Activated naive CD4-positive, alpha-beta T cell treated with anti-CD3 and anti-CD28 coated beads, Interleukin-2, amount 50 U/mL, for 24 hours (primary cell): ENCODE measurements at regions not wholly inside any gene's neighbourhood (a gene's known extent, or its start where the extent isn't known, plus 50 kb on each side); places are given as distances from the start of the nearest gene placed in this dataset.
"Not testable (repeated sequence)": the region's sequence is repeated elsewhere in the genome, so short reads cannot be mapped to it uniquely, and the experiment has no call there.

Source experiments
- H3K27ac Mint-ChIP-seq: one replicate; pipeline ENCODE4 v1.8.0; 2021; ENCODE audit warnings: mild to moderate bottlenecking, mixed read lengths
- H3K27me3 Mint-ChIP-seq: one replicate; pipeline ENCODE4 v1.8.0; 2021; ENCODE audit warnings: mixed read lengths
- H3K36me3 Mint-ChIP-seq: one replicate; pipeline ENCODE4 v1.8.0; 2021; ENCODE audit warnings: mixed read lengths
- H3K4me1 Mint-ChIP-seq: one replicate; pipeline ENCODE4 v1.8.0; 2021; ENCODE audit warnings: mixed read lengths
- H3K4me3 Mint-ChIP-seq: one replicate; pipeline ENCODE4 v1.8.0; 2021; ENCODE audit warnings: mild to moderate bottlenecking, mixed read lengths
- H3K9me3 Mint-ChIP-seq: one replicate; pipeline ENCODE4 v1.8.0; 2021; ENCODE audit warnings: mixed read lengths

DNA sequence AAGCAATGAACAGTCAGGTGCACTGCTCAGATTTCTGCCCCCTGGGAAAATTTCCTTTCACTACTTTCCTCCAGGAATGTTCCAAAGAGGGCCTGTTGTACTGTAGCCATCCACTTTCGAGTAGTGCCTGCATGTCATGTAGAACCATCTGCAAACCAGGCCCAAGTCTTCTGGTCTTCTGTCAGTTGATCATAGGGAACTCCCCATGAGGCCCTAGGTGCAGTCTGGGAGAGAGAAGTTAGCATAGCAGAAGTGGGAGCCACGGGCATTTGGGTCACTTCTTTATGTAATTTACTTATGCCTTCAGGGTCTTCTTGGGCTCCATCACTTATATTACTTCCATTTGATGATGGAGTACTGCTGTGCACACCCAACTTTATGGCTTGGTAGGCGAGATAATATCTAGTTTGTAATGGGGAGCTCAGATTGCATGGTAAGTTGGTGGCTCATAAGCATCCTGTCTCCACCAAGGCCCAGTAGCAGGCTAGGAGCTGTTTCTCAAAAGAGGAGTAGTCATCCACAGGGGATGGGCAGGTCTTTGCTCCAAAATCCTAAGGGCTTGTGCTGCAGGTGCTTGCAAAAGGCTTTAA, 151.4 kb downstream of the NFKBIZ start:
- peaks cover 18% of the 10 kb centered on the region for H3K4me1 Mint-ChIP-seq
- no peak overlapping the region for H3K4me3 Mint-ChIP-seq
- H3K9me3 Mint-ChIP-seq = no peaks in the 10 kb centered on the region
- H3K36me3 Mint-ChIP-seq = no peaks in the 10 kb centered on the region
- H3K27ac Mint-ChIP-seq = no peak overlapping the region
- H3K27me3 Mint-ChIP-seq = no peaks in the 10 kb centered on the region

DNA sequence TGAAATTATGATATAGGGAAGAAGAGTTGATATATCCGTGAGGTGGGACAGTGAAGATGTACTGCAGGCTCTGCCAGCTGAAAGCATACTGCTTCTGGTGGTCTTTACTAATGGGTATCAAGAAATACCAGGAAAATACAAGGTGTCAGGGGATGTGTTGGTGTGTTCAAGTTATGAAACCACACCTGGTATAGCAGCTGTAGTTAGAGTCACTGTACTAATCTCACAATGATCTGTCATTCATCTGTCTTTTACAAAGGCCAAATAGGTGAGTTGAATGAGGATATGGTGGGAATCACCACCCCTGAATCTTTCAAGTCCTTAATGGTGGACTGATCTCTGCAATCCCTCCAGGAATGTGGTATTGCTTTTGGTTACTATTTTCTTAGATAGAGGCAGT, 152.7 kb downstream of the NFKBIZ start:
- no peak overlapping the region for H3K4me3 Mint-ChIP-seq
- no peaks in the 10 kb centered on the region for H3K9me3 Mint-ChIP-seq
- H3K27ac Mint-ChIP-seq = no peak overlapping the region
- H3K27me3 Mint-ChIP-seq = no peaks in the 10 kb centered on the region
- peaks cover 11% of the 10 kb centered on the region for H3K4me1 Mint-ChIP-seq
- H3K36me3 Mint-ChIP-seq = no peaks in the 10 kb centered on the region

DNA sequence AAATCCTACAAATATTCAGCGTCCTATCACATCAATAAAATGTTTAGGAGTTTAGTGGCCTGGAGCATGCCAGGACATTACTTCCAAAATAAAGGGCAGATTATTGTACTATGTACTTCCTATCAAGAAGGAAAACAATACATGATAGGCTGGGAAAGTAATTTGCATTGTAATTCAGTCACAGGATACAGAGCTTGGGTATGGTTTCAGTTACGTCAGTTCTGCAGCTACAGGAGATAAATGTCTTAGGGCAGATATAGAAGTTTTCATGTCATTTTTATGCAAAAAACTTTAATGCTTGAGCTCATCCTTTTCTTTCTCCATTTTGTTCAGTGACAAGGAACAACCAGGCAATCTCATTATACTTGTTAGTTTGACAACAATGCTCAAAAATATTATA, 155.2 kb downstream of the NFKBIZ start:
- Mint-ChIP-seq H3K4me3 (no peak overlapping the region), H3K36me3 (peaks cover 2% of the 10 kb centered on the region), H3K4me1 (peaks cover 7% of the 10 kb centered on the region), H3K27ac (no peak overlapping the region), H3K27me3 (no peaks in the 10 kb centered on the region), H3K9me3 (no peaks in the 10 kb centered on the region)

DNA sequence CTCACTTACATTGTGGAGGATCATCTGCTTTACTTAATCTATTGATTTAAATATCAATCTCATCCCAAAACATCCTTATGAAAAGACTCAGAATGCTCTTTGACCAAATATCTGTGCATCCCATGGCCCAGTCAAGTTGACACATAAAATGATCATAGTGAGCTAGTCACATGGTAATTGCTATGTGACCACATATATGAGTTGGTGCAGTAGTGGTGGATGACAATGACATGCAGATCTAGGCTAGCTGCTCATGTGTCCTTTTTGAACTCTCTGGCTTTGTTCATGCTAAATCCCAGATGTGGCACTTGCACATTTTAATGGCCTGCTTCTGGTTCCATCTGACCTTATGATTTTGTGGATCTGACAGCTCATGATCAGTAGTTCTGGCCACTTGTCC, 156.2 kb downstream of the NFKBIZ start:
- no peak overlapping the region for H3K27ac Mint-ChIP-seq
- peaks cover 4% of the 10 kb centered on the region for H3K36me3 Mint-ChIP-seq
- no peaks in the 10 kb centered on the region for H3K27me3 Mint-ChIP-seq
- H3K9me3 Mint-ChIP-seq = no peaks in the 10 kb centered on the region
- H3K4me3 Mint-ChIP-seq = no peak overlapping the region
- peaks cover 3% of the 10 kb centered on the region for H3K4me1 Mint-ChIP-seq

DNA sequence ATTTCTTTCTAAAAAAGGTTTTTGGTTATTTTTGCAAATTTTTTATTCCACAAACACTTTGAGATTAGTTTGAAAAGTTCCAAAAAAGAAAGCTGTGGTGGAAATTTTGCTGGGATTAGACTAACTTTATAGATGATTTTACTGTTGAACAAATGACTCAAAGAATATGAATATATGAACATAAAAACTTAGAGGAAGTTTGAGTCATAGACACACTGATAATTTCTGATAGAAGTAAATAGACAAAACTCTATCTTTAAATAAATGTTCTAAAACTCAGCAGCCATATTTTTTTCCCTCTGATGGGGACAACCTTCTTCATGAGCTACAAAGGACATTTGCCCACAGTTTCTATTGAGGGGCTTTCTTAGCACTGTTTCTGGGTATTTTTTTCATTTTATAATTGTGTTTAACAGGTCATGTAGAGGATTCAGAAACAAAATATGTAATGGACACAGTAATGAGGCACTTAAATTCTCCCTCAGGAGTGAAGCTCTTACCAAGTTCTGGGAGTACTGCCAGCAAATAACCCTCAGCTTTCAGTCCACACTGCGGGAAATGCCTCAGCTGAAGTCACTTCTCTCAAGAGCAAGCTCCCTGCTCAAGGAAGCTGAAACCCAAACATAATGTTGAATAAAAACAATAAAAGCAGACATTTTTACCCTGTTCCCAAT, 157.6 kb downstream of the NFKBIZ start:
- Mint-ChIP-seq H3K27ac (no peak overlapping the region), H3K9me3 (no peaks in the 10 kb centered on the region), H3K4me1 (no peaks in the 10 kb centered on the region), H3K4me3 (no peak overlapping the region), H3K36me3 (peaks cover 4% of the 10 kb centered on the region), H3K27me3 (no peaks in the 10 kb centered on the region)

DNA sequence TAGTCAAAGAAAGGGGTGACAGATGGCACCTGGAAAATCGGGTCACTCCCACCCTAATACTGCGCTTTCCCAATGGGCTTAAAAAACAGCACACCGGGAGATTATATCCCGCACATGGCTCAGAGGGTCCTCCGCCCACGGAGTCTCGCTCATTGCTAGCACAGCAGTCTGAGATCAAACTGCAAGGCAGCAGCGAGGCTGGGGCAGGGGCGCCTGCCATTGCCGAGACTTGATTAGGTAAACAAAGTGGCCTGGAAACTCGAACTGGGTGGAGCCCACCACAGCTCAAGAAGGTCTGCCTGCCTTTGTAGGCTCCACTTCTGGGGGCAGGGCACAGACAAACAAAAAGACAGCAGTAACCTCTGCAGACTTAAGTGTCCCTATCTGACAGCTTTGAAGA, 159.1 kb downstream of the NFKBIZ start:
- H3K27me3 Mint-ChIP-seq, H3K4me3 Mint-ChIP-seq, H3K4me1 Mint-ChIP-seq, H3K36me3 Mint-ChIP-seq, H3K27ac Mint-ChIP-seq, H3K9me3 Mint-ChIP-seq: not testable (repeated sequence)

DNA sequence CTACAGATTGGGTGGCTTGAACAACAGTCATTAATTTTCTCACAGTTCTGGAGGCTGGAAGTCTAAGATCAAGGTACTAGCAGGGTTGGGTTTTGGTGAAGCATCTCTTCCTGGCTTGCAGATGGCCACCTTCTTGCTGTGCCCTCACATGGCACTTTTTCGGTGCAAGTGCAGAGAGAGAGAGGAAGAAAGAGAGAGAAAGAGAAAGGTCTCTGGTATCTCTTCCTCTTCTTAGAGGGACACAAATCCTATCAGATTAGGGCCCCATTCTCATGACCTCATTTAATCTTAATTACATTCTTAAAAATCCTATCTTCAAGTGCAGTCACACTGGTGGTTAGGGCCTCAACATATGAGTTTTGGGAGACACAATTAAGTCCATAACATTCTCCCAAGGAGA, 167.1 kb downstream of the NFKBIZ start:
- Mint-ChIP-seq H3K4me1 (peaks cover 15% of the 10 kb centered on the region), H3K4me3 (no peak overlapping the region), H3K27ac (no peak overlapping the region), H3K36me3 (peaks cover 6% of the 10 kb centered on the region), H3K27me3 (no peaks in the 10 kb centered on the region), H3K9me3 (no peaks in the 10 kb centered on the region)

DNA sequence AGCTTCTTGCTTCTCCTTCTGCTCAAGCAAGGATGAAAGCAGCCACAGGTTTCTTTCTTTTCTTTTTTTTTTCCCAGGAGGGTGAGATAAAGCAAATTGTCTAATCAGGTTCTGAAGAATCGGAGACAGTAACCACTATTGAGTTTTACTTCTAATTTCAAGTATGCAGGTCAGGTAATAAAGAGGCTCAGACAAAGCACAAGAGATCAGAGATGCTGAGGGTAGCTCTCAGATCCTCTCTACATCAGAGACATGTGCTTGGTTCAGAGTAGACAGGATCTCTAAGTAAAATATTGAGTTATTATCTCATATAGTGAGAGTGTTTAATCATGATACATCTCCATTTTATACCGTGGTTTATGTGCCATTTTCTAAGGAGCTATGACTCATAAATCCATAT, 168.5 kb downstream of the NFKBIZ start:
- H3K36me3 Mint-ChIP-seq = peaks cover 6% of the 10 kb centered on the region
- peaks cover 15% of the 10 kb centered on the region for H3K4me1 Mint-ChIP-seq
- no peak overlapping the region for H3K27ac Mint-ChIP-seq
- no peak overlapping the region for H3K4me3 Mint-ChIP-seq
- H3K9me3 Mint-ChIP-seq = no peaks in the 10 kb centered on the region
- H3K27me3 Mint-ChIP-seq = no peaks in the 10 kb centered on the region

DNA sequence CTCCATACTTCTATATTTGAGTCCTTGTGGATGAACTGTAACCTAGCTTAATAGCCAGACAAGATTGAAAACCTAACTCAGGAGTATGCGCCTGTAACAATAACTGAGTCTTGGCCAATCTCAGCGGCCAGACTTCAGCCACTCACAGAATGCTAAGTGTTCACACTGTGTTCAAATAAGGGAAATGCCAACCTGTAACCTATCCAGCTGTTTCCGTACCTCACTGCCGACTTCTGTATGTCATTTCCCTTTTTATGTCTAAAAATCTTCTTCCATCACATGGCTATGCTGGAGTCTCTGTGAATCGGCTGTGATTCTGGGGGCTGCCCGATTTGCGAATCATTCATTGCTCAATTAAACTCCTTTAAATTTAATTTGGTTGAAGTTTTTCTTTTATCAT, 169.2 kb downstream of the NFKBIZ start:
- H3K27ac Mint-ChIP-seq = no peak overlapping the region
- H3K36me3 Mint-ChIP-seq = peaks cover 4% of the 10 kb centered on the region
- H3K4me1 Mint-ChIP-seq = peaks cover 15% of the 10 kb centered on the region
- no peaks in the 10 kb centered on the region for H3K27me3 Mint-ChIP-seq
- H3K4me3 Mint-ChIP-seq = no peak overlapping the region
- no peaks in the 10 kb centered on the region for H3K9me3 Mint-ChIP-seq

DNA sequence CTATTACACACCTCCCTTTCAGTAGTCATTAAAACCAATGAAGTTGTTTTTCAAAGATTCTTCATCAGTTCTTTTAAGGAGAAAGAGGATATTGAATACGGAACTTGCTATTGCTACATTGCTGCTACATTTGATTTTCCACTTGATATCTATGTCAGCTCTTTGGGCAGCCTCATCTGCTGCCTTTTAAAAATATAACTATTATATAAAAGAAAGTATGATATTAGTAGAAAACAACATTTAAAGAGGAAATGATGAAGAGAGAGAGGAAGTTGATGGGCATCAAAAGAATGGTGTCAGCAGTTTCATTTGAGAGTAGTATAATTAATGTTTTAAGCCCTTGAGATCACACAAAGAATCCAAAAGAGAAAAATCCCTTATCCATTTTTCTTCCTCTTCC, 171.4 kb downstream of the NFKBIZ start:
- H3K4me1 Mint-ChIP-seq = peaks cover 28% of the 10 kb centered on the region
- no peaks in the 10 kb centered on the region for H3K27me3 Mint-ChIP-seq
- no peaks in the 10 kb centered on the region for H3K9me3 Mint-ChIP-seq
- no peak overlapping the region for H3K27ac Mint-ChIP-seq
- no peak overlapping the region for H3K4me3 Mint-ChIP-seq
- H3K36me3 Mint-ChIP-seq = peaks cover 2% of the 10 kb centered on the region

DNA sequence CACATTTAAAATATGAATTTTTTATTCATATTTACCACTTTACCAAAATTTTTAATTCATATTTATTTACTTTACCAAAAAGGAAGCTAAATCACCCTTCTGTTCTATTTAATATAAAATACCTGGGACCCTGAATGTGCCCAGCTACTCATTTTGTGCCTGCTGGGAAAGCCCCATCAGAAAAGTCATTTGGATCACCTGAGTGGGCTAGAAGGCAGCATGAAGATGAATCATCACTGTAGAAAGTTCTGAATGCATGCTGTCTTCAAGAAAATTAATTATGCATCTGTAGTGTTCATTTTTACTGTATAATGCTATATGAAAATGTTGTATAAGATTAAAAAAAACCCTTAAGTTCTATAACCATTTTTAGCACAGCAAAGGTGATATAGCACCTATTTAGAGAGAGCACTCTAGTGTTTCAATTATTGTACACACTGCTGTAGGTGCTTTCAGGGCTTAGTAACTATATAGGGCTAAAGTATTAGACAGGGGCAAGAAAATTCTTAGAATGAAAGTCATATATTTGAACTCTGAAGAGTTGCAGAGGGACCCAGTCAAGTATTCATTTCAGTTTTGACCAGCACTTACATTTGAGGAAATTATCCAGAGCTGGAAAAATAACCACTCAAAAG, 175.1 kb downstream of the NFKBIZ start:
- Mint-ChIP-seq H3K36me3 (no peaks in the 10 kb centered on the region), H3K27me3 (no peaks in the 10 kb centered on the region), H3K9me3 (no peaks in the 10 kb centered on the region)

DNA sequence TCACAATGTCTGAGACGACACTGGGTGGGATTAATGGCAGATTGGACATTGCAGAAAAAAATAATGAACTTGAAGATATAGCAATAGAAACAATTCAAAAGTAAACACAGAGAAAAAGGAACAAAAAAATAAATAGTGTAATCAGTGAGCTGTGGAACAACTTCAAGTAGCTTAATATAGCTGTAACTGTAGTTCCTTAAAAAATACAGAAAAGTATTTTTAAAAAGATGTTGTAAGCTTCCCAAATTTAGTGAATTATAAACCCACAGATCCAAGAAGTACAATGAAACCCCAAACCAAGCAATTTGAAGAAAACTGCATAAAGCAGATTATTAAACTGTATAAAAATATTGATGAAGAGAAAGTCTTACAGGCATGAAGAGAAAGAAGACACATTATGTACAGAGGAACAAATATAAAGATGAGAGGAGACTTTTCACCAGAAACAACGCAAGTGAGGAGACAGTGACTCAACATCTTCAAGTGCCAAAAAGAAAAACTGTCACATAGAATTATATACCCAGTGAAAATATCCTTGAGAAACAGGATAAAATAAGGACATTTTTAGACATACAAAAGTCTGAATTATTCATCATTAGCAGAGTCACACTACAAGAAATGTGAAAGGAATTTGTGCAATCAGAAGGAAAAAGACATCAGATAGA, 176.4 kb downstream of the NFKBIZ start:
- H3K4me3 Mint-ChIP-seq = no peak overlapping the region

More for the DNA sequence above, 175.1 kb downstream of the NFKBIZ start:
- Mint-ChIP-seq H3K4me1 (peaks cover 15% of the 10 kb centered on the region), H3K27ac (peak overlapping the region; percentile 56), H3K4me3 (no peak overlapping the region)

DNA sequence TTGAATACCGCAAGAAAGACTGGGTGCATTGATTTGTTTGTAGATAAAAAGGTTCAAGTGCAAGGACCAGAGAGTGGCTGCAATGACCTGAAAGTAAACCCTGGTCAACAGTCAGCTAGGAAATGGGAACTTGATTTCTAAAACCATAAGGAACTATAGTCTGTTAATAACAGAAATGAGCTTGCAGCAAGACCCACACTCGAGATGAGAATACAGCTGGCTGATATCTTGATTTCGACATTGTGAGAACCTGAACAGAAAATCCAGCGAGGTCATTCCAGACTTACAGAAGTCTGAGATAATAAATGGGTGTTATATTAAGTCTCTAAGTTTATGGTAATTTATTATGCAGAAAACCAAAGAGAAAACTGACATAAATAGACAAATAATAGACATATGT, 177.3 kb downstream of the NFKBIZ start:
- Mint-ChIP-seq H3K27me3 (no peaks in the 10 kb centered on the region), H3K36me3 (no peaks in the 10 kb centered on the region), H3K27ac (no peak overlapping the region), H3K9me3 (no peaks in the 10 kb centered on the region), H3K4me1 (peaks cover 19% of the 10 kb centered on the region), H3K4me3 (no peak overlapping the region)

More for the DNA sequence above, 176.4 kb downstream of the NFKBIZ start:
- H3K27ac Mint-ChIP-seq = no peak overlapping the region
- no peaks in the 10 kb centered on the region for H3K9me3 Mint-ChIP-seq
- H3K27me3 Mint-ChIP-seq = no peaks in the 10 kb centered on the region
- H3K36me3 Mint-ChIP-seq = no peaks in the 10 kb centered on the region
- peaks cover 19% of the 10 kb centered on the region for H3K4me1 Mint-ChIP-seq

DNA sequence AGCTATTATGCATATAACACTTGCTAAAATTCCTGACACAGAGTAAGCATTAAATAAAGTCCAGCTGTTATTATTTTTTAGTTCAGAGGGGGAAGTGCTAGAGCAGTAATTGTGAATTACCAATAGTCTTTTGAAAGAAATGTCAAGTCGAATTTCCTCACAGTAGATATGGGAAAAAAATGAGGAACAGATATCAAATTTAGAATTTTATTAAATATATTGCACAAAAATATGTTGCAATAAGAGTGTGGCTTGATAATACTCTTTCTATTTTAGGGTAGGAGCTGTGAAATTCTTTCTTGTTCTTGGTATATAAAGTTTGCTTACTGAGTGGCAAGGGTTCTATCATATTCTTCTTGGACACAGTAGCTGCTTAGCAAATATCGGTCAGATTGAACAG, 181.3 kb downstream of the NFKBIZ start:
- H3K4me1 Mint-ChIP-seq = peaks cover 6% of the 10 kb centered on the region
- no peak overlapping the region for H3K4me3 Mint-ChIP-seq
- H3K27ac Mint-ChIP-seq = no peak overlapping the region
- H3K36me3 Mint-ChIP-seq = no peaks in the 10 kb centered on the region
- H3K9me3 Mint-ChIP-seq = no peaks in the 10 kb centered on the region
- no peaks in the 10 kb centered on the region for H3K27me3 Mint-ChIP-seq

DNA sequence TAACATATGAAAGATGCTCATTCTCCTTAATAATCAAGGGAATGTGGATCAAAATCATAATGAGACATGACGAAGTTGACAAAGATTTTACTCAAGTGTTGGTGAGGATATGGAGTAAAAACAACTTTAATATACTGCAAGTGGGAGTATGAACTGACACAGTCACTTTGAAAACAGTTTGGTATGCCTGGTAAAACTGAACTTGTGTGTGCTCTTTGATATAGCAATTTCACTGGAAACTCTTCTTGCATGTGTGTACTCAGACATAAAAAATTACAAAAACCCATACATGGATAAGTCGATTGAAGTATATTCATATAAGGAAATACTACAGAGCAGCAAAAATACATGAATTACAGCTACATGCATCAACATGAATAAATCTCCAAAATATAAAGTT, 182.5 kb downstream of the NFKBIZ start:
- Mint-ChIP-seq H3K4me3 (no peak overlapping the region), H3K27ac (no peak overlapping the region), H3K36me3 (no peaks in the 10 kb centered on the region), H3K27me3 (no peaks in the 10 kb centered on the region), H3K9me3 (no peaks in the 10 kb centered on the region), H3K4me1 (peaks cover 4% of the 10 kb centered on the region)
